SIG-M5 treated with dmso at 0.1 percent for 504 hours (cell line): ENCODE measurements at regions not wholly inside any gene's neighbourhood (a gene's known extent, or its start where the extent isn't known, plus 50 kb on each side); places are given as distances from the start of the nearest gene placed in this dataset.

ENCODE experiments used
- DNase-seq: peaks from one replicate; lab custom pipeline; 2025; ENCODE audit not compliant: unreplicated experiment; lab: John Stamatoyannopoulos, UW

DNA sequence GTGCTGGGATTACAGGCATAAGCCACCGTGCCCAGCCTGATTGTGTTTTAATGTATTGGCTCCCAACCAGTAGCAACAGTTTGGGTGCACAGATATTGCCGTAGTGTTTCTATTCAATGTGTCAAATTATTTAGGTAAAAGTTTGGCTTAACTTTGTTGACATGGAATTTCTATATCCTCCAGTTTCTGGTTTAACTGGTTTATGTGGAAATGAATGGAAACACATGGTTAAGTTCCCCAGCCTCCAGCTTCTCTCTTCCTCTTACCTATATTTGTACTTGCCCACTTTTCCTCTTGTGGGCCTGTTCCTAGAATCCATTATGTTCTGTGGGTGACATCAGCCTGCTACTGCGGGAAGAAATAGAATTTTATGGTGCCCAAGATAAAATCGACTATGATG lies 53.9 kb upstream of the ESR1 start:
- no peak for DNase-seq

DNA sequence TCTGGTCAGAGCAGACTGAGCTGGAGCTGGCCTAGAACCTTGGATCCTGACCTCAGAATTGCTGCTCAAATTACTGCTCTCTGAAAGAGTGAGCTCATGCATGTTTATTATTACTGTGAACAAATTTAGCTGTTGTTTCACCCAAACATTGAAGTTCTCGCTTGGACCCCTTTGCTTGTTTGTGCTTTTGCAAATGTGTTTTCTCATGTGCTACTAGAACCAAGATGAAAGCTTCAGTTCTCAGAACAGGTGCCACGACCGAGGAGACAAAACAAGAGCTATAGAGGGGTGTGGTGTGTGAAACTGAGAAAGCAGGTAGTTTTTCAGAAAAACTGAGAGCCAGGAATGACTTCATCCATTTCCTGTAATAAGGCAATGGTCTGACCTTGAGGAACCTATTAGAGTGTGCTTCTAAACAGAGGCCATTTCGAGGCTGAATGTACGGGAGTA lies 50.0 kb upstream of the ESR1 start:
- DNase-seq = no peak
